GM23338 (cell line): ENCODE measurements at regions not wholly inside any gene's neighbourhood (a gene's known extent, or its start where the extent isn't known, plus 50 kb on each side); places are given as distances from the start of the nearest gene placed in this dataset.

ENCODE experiments used
- CREB1 ChIP-seq: fragments of 250-450 bp; sonication (Bioruptor Pico); IDR thresholded peaks from 2 replicates; pipeline ENCODE4 v1.5.0; 2020; ENCODE audit warnings: low read depth, mild to moderate bottlenecking, moderate library complexity
- EZH2 ChIP-seq: fragments of 200-600 bp; sonication (generic); IDR thresholded peaks from one replicate; pipeline ENCODE4 v1.8.0; 2017; ENCODE audit warnings: antibody characterized with exemption, mild to moderate bottlenecking, low read depth; ENCODE audit not compliant: unreplicated experiment
- EZH2phosphoT487 ChIP-seq: fragments of 200-600 bp; sonication (generic); IDR thresholded peaks from one replicate; pipeline ENCODE4 v1.8.1; 2018; ENCODE audit warnings: antibody characterized with exemption; ENCODE audit not compliant: unreplicated experiment
- POLR2AphosphoS5 ChIP-seq: IDR thresholded peaks from 2 replicates; pipeline ENCODE4 v1.6.1; 2016; ENCODE audit warnings: antibody characterized with exemption, low read depth
- ZNF331 ChIP-seq: fragments of 250-450 bp; sonication (Bioruptor Pico); IDR thresholded peaks from 2 replicates; pipeline ENCODE4 v1.5.0; 2020; ENCODE audit warnings: low read depth, mild to moderate bottlenecking, moderate library complexity
- TF ChIP-seq, protein P1 (sequence below), 2 experiments: fragments of 200-600 bp in 1 of 2; sonication (generic) in 1 of 2; conservative IDR thresholded peaks; 2 replicates each; pipeline versions ENCODE4 v1.5.1 to v1.6.1; 2016 to 2017; ENCODE audit warnings: antibody characterized with exemption in 2 of 2, low read depth in 2 of 2, mild to moderate bottlenecking in 2 of 2, moderate library complexity in 1 of 2
- TF ChIP-seq, protein P2 (sequence below): IDR thresholded peaks from one replicate; pipeline ENCODE4 v1.6.1; 2018; ENCODE audit warnings: antibody characterized with exemption; ENCODE audit not compliant: unreplicated experiment

DNA sequence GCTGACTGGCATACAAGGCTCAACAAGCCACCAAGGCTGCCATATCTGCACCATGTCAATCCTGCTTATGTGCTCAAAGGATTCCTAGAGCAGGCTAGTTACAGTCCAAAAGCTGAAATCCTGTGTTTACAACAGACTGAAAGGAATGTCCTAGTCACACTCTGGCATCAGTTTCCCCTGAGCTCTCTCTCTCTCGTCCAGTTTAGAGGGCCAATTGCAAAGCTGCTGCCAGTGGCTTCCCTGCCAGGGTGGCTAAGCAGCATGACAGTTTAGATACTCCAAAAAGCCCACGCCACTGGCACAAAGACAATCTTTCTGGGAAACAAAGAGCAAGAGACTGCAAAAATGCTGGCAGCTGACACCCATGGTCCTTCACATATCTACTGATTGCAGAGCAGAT lies 392.1 kb downstream of the RPS29 start:
- TF ChIP-seq, protein P1, sequence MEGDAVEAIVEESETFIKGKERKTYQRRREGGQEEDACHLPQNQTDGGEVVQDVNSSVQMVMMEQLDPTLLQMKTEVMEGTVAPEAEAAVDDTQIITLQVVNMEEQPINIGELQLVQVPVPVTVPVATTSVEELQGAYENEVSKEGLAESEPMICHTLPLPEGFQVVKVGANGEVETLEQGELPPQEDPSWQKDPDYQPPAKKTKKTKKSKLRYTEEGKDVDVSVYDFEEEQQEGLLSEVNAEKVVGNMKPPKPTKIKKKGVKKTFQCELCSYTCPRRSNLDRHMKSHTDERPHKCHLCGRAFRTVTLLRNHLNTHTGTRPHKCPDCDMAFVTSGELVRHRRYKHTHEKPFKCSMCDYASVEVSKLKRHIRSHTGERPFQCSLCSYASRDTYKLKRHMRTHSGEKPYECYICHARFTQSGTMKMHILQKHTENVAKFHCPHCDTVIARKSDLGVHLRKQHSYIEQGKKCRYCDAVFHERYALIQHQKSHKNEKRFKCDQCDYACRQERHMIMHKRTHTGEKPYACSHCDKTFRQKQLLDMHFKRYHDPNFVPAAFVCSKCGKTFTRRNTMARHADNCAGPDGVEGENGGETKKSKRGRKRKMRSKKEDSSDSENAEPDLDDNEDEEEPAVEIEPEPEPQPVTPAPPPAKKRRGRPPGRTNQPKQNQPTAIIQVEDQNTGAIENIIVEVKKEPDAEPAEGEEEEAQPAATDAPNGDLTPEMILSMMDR (conservative IDR thresholded peaks at IDR 0.05; ENCODE audit: low read depth in 2 of 2): no peak
- TF ChIP-seq EZH2 (no peak), POLR2AphosphoS5 (no peak), EZH2phosphoT487 (no peak), ZNF331 (CRISPR knock-in tag) (no peak), CREB1 (CRISPR knock-in tag) (no peak)
- TF ChIP-seq, protein P2, sequence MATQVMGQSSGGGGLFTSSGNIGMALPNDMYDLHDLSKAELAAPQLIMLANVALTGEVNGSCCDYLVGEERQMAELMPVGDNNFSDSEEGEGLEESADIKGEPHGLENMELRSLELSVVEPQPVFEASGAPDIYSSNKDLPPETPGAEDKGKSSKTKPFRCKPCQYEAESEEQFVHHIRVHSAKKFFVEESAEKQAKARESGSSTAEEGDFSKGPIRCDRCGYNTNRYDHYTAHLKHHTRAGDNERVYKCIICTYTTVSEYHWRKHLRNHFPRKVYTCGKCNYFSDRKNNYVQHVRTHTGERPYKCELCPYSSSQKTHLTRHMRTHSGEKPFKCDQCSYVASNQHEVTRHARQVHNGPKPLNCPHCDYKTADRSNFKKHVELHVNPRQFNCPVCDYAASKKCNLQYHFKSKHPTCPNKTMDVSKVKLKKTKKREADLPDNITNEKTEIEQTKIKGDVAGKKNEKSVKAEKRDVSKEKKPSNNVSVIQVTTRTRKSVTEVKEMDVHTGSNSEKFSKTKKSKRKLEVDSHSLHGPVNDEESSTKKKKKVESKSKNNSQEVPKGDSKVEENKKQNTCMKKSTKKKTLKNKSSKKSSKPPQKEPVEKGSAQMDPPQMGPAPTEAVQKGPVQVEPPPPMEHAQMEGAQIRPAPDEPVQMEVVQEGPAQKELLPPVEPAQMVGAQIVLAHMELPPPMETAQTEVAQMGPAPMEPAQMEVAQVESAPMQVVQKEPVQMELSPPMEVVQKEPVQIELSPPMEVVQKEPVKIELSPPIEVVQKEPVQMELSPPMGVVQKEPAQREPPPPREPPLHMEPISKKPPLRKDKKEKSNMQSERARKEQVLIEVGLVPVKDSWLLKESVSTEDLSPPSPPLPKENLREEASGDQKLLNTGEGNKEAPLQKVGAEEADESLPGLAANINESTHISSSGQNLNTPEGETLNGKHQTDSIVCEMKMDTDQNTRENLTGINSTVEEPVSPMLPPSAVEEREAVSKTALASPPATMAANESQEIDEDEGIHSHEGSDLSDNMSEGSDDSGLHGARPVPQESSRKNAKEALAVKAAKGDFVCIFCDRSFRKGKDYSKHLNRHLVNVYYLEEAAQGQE: no peak
